CD4-positive, alpha-beta memory T cell (primary cell): ENCODE measurements at regions not wholly inside any gene's neighbourhood (a gene's known extent, or its start where the extent isn't known, plus 50 kb on each side); places are given as distances from the start of the nearest gene placed in this dataset.
"Not testable (repeated sequence)": the region's sequence is repeated elsewhere in the genome, so short reads cannot be mapped to it uniquely, and the experiment has no call there.

Source experiments
- CTCF ChIA-PET: fragments of 350-600 bp; sonication (Branson Sonifier 250); formaldehyde crosslinking; loops from one replicate; lab custom pipeline; 2021; ENCODE audit warnings: inconsistent platforms; ENCODE audit not compliant: partially characterized antibody; lab: Charles Lee
- POLR2A ChIA-PET: fragments of 350-600 bp; sonication (Branson Sonifier 250); formaldehyde crosslinking; loops from one replicate; lab custom pipeline; 2021; ENCODE audit not compliant: partially characterized antibody; lab: Charles Lee
- DNase-seq, 5 donors: peaks; one replicate each; pipeline versions ENCODE4 v3.0.0 to v3.0.0-alpha.2; 2020 to 2022; ENCODE audit warnings: mixed read lengths in 1 of 5
- H3K27ac ChIP-seq: one replicate; pipeline ENCODE4 v1.7.0; 2013; ENCODE audit warnings: low read depth, low read length
- H3K27me3 ChIP-seq: 2 replicates; pipeline ENCODE4 v1.7.0; 2013; ENCODE audit warnings: mild to moderate bottlenecking, low read length, moderate library complexity; ENCODE audit not compliant: insufficient read depth
- H3K36me3 ChIP-seq: 2 replicates; pipeline ENCODE4 v1.7.0; 2013; ENCODE audit warnings: mild to moderate bottlenecking, low read length, moderate library complexity; ENCODE audit not compliant: insufficient read depth
- H3K4me1 ChIP-seq: 2 replicates; pipeline ENCODE4 v1.7.0; 2013; ENCODE audit warnings: mild to moderate bottlenecking, low read length, moderate library complexity; ENCODE audit not compliant: insufficient read depth
- H3K4me3 ChIP-seq, 2 donors: one replicate each; pipeline ENCODE4 v1.7.0; 2013; ENCODE audit warnings: low read length in 2 of 2, mild to moderate bottlenecking in 1 of 2
- H3K9me3 ChIP-seq, 2 donors: one replicate each; pipeline ENCODE4 v1.7.0; 2013; ENCODE audit warnings: low read length in 2 of 2, control low read depth in 1 of 2; ENCODE audit not compliant: control insufficient read depth in 1 of 2
- H3K27ac Mint-ChIP-seq, 7 donors: one replicate each; pipeline ENCODE4 v1.8.0; 2020 to 2021; ENCODE audit warnings: mixed read lengths in 7 of 7, mild to moderate bottlenecking in 6 of 7, inconsistent platforms in 3 of 7, moderate library complexity in 3 of 7
- H3K27me3 Mint-ChIP-seq, 2 donors: one replicate each; pipeline ENCODE4 v1.8.0; 2020 to 2021; ENCODE audit warnings: mixed read lengths in 2 of 2
- H3K36me3 Mint-ChIP-seq, 2 donors: one replicate each; pipeline ENCODE4 v1.8.0; 2020 to 2021; ENCODE audit warnings: mixed read lengths in 2 of 2, inconsistent platforms in 1 of 2, mild to moderate bottlenecking in 1 of 2
- H3K4me1 Mint-ChIP-seq, 4 donors: one replicate each; pipeline ENCODE4 v1.8.0; 2020 to 2021; ENCODE audit warnings: mixed read lengths in 4 of 4, mild to moderate bottlenecking in 1 of 4
- H3K4me3 Mint-ChIP-seq, 8 donors: one replicate each; pipeline ENCODE4 v1.8.0; 2020 to 2021; ENCODE audit warnings: mixed read lengths in 8 of 8, mild to moderate bottlenecking in 7 of 8, moderate library complexity in 6 of 8, inconsistent platforms in 3 of 8
- H3K9me3 Mint-ChIP-seq, 8 donors: one replicate each; pipeline ENCODE4 v1.8.0; 2020 to 2021; ENCODE audit warnings: mixed read lengths in 8 of 8, mild to moderate bottlenecking in 5 of 8, inconsistent platforms in 3 of 8, moderate library complexity in 1 of 8
- intact Hi-C: fragments of 100-400 bp; cut with micrococcal nuclease; formaldehyde crosslinking; loops from one replicate; pipeline ENCODE4 v1.15.1; 2023

DNA sequence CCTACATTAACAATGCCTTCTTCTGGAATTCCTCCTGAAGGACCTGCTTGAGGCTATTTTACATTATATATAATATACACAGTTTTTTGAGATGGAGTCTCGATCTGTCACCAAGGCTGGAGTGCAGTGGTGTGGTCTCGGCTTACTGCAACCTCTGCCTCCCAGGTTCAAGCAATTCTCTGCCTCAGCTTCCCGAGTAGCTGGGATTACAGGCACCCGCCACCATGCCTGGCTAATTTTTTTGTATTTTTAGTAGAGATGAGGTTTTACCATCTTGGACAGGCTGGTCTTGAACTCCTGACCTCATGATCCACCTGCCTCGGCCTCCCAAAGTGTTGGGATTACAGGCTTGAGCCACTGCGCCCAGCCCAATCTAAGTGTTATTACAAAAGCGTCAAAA is 71.9 kb upstream of the PRR23C start:
- H3K27me3 Mint-ChIP-seq = peaks cover 2 to 16% of the 10 kb centered on the region in 2 donors
- DNase-seq, H3K27ac ChIP-seq, CTCF ChIA-PET, H3K27me3 ChIP-seq, intact Hi-C loops, H3K27ac Mint-ChIP-seq, H3K9me3 ChIP-seq, H3K36me3 ChIP-seq, H3K4me1 Mint-ChIP-seq, H3K4me3 Mint-ChIP-seq, H3K4me3 ChIP-seq, H3K36me3 Mint-ChIP-seq, H3K9me3 Mint-ChIP-seq, POLR2A ChIA-PET, H3K4me1 ChIP-seq: not testable (repeated sequence)

DNA sequence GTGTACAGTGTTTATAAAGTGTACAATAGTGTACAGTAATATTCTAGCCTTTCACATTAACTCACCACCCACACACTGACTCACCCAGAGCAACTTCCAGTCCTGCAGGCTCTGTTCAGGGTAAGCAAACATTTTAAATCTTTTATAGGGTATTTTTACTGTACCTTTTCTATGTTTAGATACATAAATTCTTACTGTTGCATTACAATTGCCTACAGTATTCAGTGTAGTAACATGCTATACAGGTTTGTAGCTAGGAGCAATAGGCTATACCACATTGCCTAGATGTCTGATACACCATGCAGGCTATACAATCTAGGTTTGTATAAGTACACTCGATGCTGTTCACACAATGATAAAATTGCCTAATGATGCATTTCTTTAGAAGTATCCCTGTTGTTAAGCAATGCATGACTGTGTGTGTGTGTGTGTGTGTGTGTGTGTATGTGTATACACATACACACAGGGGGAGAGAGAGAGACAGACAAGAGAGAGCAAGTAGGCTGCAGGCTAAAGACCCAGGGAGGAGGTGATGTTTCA is 72.5 kb upstream of the PRR23C start:
- intact Hi-C loops = no loop called here
- Mint-ChIP-seq H3K36me3 (no peaks in the 10 kb centered on the region), H3K4me3 (no peak overlapping the region), H3K9me3 (no peaks in the 10 kb centered on the region), H3K27me3 (peaks cover 2 to 11% of the 10 kb centered on the region in 2 donors), H3K4me1 (peaks cover 0 to 2% (median under 1%) of the 10 kb centered on the region in 4 donors), H3K27ac (no peak overlapping the region)
- H3K27me3 ChIP-seq = no peaks in the 10 kb centered on the region
- POLR2A ChIA-PET = no interaction called here
- no peaks in the 10 kb centered on the region for H3K9me3 ChIP-seq
- no peak for DNase-seq
- no peak overlapping the region for H3K27ac ChIP-seq
- CTCF ChIA-PET = no interaction called here
- no peaks in the 10 kb centered on the region for H3K36me3 ChIP-seq
- H3K4me3 ChIP-seq = no peak overlapping the region
- H3K4me1 ChIP-seq = no peaks in the 10 kb centered on the region

DNA sequence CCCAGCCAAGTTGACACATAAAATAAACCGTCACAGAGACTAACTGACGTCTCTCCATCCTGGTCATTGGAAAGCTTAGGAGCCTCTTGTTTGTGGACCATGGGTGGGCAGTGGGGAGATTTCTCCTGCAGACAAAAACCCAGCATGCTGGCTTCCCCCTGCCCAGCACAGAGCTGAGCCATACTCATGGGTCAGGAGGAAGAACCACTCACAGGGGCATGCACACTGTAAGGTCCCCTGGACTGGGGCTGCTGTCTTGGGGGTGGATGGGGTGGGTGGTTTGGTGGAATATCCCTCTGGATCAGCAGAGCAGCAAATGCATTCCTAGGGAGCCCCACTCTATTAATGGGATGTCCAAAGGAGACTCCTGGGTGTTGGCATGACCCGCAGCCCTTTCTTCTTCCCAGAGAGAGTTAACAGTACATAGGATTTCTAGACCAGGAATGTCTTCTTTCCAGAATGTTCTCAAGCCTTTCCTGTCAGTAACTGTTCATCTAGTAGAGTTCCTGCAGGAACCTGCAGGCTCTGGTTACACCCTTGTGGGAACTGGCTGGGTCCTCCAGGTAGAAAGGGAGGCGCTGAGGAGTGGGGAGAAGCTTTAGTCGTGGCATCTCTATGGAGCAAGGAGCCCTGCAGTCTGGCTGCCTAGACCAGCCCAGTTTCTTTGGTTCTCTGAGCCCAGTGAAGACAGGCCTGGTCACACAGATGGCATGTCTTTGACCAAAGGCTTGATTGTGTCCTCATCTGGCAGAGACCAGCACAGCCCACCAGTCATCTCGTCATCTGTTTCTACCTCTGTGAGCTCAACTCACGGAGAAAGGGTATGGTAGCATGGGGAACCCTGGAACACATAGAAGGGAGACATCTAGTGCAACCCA is 73.4 kb upstream of the PRR23C start:
- intact Hi-C loops = no loop called here
- Histone ChIP-seq H3K36me3 (no peaks in the 10 kb centered on the region), H3K4me3 (no peak overlapping the region), H3K9me3 (no peaks in the 10 kb centered on the region), H3K27ac (no peak overlapping the region), H3K27me3 (no peaks in the 10 kb centered on the region), H3K4me1 (no peaks in the 10 kb centered on the region)
- H3K4me1 Mint-ChIP-seq = no peaks in the 10 kb centered on the region
- DNase-seq = no peak
- POLR2A ChIA-PET = no interaction called here
- H3K27me3 Mint-ChIP-seq = peaks cover 0 to 4% of the 10 kb centered on the region in 2 donors
- H3K27ac Mint-ChIP-seq = no peak overlapping the region
- no peak overlapping the region for H3K4me3 Mint-ChIP-seq
- no peaks in the 10 kb centered on the region for H3K36me3 Mint-ChIP-seq
- CTCF ChIA-PET = no interaction called here
- H3K9me3 Mint-ChIP-seq = no peaks in the 10 kb centered on the region

DNA sequence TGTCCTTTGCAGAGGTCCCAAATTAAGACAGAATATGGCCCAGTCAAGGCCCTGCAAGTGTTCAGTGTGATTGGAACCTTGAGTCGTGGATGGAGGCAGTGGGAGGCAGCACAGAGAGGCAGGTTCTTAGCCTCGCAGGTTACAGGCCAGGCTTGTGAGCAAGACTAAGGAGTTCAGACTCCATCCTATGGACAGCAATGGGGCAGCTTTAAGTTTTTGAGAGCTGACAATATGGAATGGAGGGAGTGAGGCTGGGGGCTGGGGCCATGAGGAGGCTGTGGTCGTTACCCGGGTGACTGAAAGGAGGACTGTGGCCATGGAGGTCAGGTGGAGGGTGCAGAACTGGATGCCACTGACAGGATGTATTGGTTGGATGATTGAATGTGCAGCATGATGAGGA is 74.1 kb upstream of the PRR23C start:
- no peaks in the 10 kb centered on the region for H3K9me3 ChIP-seq
- H3K27me3 Mint-ChIP-seq = no peaks in the 10 kb centered on the region
- H3K4me3 Mint-ChIP-seq = no peak overlapping the region
- H3K36me3 ChIP-seq = no peaks in the 10 kb centered on the region
- H3K4me3 ChIP-seq = no peak overlapping the region
- H3K27ac Mint-ChIP-seq = no peak overlapping the region
- CTCF ChIA-PET = no interaction called here
- POLR2A ChIA-PET = no interaction called here
- no peaks in the 10 kb centered on the region for H3K4me1 ChIP-seq
- no peaks in the 10 kb centered on the region for H3K4me1 Mint-ChIP-seq
- no peak overlapping the region for H3K27ac ChIP-seq
- no peak for DNase-seq
- H3K9me3 Mint-ChIP-seq = no peaks in the 10 kb centered on the region
- intact Hi-C loops = no loop called here
- no peaks in the 10 kb centered on the region for H3K36me3 Mint-ChIP-seq
- no peaks in the 10 kb centered on the region for H3K27me3 ChIP-seq

DNA sequence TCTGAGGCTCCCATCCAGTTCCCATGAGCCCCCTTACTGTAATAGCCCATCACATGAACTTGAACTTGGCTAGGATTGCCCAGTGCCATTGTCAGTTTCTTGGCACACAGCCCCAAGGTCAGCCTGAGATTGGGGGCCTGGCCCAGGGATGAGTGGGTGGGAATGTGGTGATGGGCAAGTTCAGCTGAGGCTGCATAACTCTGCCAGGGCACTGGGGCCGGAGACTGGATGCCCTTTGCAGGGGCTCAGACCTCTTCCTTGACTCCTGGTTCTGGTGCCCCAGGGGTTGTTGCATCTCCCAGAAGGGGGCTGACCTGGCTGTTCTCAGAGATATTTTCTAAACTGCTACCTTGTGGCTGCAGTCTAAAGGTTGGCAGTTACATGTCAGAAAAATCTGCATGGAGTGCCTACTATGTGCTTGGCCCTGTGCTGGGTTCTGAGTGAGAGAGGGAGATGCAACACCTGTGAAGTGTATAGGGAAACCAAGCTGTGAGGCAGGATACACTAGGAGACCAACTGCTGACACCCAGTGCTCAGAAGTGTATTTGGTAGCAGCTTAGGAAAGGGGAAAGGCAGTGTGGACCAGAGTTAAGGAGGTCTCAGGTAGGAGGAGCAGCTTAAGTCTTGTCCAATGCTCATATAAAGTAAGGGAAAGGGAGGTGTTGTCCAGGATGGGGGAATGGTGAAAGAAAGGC is 74.8 kb upstream of the PRR23C start:
- Mint-ChIP-seq H3K36me3 (no peaks in the 10 kb centered on the region), H3K9me3 (no peaks in the 10 kb centered on the region), H3K4me1 (no peaks in the 10 kb centered on the region), H3K27me3 (peaks cover 0 to under 1% of the 10 kb centered on the region in 2 donors), H3K4me3 (no peak overlapping the region), H3K27ac (no peak overlapping the region)
- POLR2A ChIA-PET = no interaction called here
- Histone ChIP-seq H3K36me3 (no peaks in the 10 kb centered on the region), H3K4me3 (no peak overlapping the region), H3K27me3 (no peaks in the 10 kb centered on the region), H3K9me3 (no peaks in the 10 kb centered on the region), H3K27ac (no peak overlapping the region), H3K4me1 (no peaks in the 10 kb centered on the region)
- CTCF ChIA-PET = no interaction called here
- no peak for DNase-seq
- intact Hi-C loops = no loop called here

DNA sequence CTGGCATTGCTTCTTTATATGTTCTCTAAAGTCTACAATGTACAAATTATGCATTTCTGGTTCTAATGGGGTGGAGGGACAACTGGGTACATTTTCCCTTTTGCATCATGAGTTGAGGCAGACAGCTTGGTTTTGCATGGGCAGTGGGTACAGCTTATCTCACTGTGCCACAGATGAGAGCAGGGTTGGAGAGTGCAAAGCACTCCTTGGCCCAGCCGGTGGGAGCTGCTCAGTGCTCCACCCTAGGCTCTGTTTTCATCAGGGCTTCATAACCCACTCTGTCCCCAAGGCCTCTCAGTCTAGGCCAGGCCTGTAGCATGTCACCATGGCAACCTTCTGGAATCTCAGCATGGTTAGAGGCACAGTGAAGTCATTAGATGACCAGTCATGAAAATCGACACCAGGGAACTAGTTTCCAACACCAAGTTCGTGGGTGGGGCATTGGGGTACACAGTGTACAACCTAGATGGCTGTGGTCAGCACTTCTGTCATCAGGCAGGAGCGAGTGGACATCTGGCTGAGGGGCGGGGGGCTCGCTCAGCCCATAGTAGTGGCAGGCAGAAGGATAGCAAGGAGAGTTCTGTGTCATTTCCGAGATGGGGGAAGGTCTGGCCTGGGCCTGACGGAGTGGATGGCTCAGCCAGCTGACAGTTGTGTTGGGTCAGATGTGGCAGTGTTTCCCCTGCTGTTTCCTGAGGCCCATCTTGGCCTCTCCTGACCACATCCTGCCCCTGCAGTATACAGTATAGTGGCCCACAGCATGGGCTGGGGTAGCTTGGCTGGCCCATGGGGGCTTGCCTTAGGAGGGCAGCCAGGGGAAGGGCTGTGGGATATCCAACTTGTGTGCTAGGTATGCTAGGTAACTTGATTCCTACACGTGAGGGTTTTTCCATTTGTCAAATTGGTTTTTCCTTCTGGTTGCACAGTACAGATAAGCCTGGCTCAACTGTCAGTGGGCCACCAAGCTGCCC is 75.7 kb upstream of the PRR23C start:
- Mint-ChIP-seq H3K36me3 (no peaks in the 10 kb centered on the region), H3K27me3 (peaks cover 0 to 2% of the 10 kb centered on the region in 2 donors), H3K9me3 (no peaks in the 10 kb centered on the region), H3K4me3 (no peak overlapping the region), H3K27ac (no peak overlapping the region), H3K4me1 (no peaks in the 10 kb centered on the region)
- CTCF ChIA-PET = interaction anchor here (1.7 kb wide), 2 partner anchors 8 to 11 kb away, joined by 4 to 5 read pairs; no protein-coding TSS in a partner anchor
- H3K27ac ChIP-seq = no peak overlapping the region
- H3K27me3 ChIP-seq = no peaks in the 10 kb centered on the region
- H3K4me3 ChIP-seq = no peak overlapping the region
- POLR2A ChIA-PET = no interaction called here
- H3K9me3 ChIP-seq = no peaks in the 10 kb centered on the region
- no peak for DNase-seq
- intact Hi-C loops = no loop called here
- H3K36me3 ChIP-seq = no peaks in the 10 kb centered on the region
- no peaks in the 10 kb centered on the region for H3K4me1 ChIP-seq
